ENCODE measurements at regions not wholly inside any gene's neighbourhood (a gene's known extent, or its start where the extent isn't known, plus 50 kb on each side); places are given as distances from the start of the nearest gene placed in this dataset.

GRCh38 chr21:36553406-36553805, 73.5 kb upstream of the CLDN14 start:
- no peak overlapping the region for H3K4me2 ChIP-seq (ENCODE audit: control insufficient read depth, extremely low read depth, insufficient read depth, low read depth, low read length)
- H2AFZ ChIP-seq (ENCODE audit: control insufficient read depth, low read length) = no peak overlapping the region
- H4K20me1 ChIP-seq (ENCODE audit: control insufficient read depth, extremely low read depth, insufficient read depth, low read length) = no peaks in the 10 kb centered on the region
- no peaks in the 10 kb centered on the region for H3K9me1 ChIP-seq (ENCODE audit: control insufficient read depth, extremely low read depth, insufficient read depth, low read length)
- no peak overlapping the region for H3K4me3 ChIP-seq (ENCODE audit: control insufficient read depth in 2 of 3, extremely low read depth in 1 of 3, insufficient read depth in 2 of 3, low read depth in 1 of 3, low read length in 3 of 3)
- H3K9ac ChIP-seq (ENCODE audit: control insufficient read depth, extremely low read depth, insufficient read depth, low read length) = no peak overlapping the region
- DNase-seq (ENCODE audit: low read depth, low spot score) (no peak), FAIRE-seq (no peak)
- H3K4me1 ChIP-seq (ENCODE audit: control insufficient read depth, extremely low read depth, insufficient read depth, low read length) = no peaks in the 10 kb centered on the region
- no peaks in the 10 kb centered on the region for H3K9me3 ChIP-seq (ENCODE audit: control insufficient read depth, low read depth, low read length)
- no peaks in the 10 kb centered on the region for H3K36me3 ChIP-seq (ENCODE audit: control insufficient read depth in 2 of 2, extremely low read depth in 1 of 2, insufficient read depth in 2 of 2, low read length in 2 of 2)
- peaks cover 26% of the 10 kb centered on the region for H3K27me3 ChIP-seq (ENCODE audit: control insufficient read depth, extremely low read depth, insufficient read depth, low read length)
- H3K79me2 ChIP-seq (ENCODE audit: control insufficient read depth, insufficient read depth, low read length) = no peaks in the 10 kb centered on the region
- dilution Hi-C loops (cut with MboI; ENCODE audit: extremely low pct_ligation_motif_present, low sequenced_read_pairs) = no loop called here
- H3K27ac ChIP-seq (ENCODE audit: control insufficient read depth, insufficient read depth, low read length) = no peak overlapping the region
- TF ChIP-seq CTCF (optimal IDR thresholded peaks at IDR 0.05 in 1 of 3, IDR thresholded peaks at IDR 0.05 in 1 of 3, conservative IDR thresholded peaks at IDR 0.05 in 1 of 3; ENCODE audit: extremely low read depth in 1 of 3, insufficient read depth in 2 of 3, low read length in 3 of 3) (no peak), EZH2 (IDR thresholded peaks at IDR 0.05; ENCODE audit: low read length) (no peak)

DNA sequence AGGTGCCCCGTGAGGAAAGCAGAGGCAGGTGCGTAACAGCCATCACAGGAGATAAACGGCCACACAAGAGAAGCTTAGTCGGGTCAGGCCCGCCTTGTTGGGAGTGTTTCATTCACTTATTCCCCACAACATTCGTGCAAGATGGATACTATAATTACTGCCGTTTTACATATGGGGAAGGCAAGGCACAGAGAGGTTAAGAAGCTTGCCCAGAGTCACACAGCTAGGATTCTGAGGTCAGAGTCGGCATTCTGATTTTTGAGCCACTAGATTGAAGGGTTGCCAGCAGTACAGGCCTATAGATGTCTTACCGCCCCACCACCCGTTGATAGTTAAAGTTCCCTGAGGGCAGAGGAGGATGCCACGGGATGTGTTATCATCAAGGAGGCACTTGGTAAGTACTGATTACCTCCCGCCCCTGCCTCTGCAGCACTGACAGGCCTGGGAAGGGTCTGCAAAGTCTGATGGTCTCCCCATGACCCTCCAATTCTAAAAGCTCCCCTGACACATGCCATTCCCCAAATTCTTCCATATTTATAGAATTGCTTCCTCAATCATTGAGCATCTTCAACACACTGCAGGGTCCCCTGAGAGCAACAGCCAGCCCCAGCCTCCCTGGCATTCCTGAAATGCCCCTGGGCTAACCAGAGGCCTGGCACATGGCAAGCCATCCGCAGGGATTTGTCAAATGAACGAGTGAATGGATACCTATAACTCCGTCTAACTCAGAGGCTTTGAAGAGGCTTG, 74.7 kb upstream of the CLDN14 start:
- no peaks in the 10 kb centered on the region for H3K9me3 ChIP-seq (ENCODE audit: control insufficient read depth, low read depth, low read length)
- no peaks in the 10 kb centered on the region for H3K4me1 ChIP-seq (ENCODE audit: control insufficient read depth, extremely low read depth, insufficient read depth, low read length)
- H2AFZ ChIP-seq (ENCODE audit: control insufficient read depth, low read length) = no peak overlapping the region
- no peak overlapping the region for H3K4me3 ChIP-seq (ENCODE audit: control insufficient read depth in 2 of 3, extremely low read depth in 1 of 3, insufficient read depth in 2 of 3, low read depth in 1 of 3, low read length in 3 of 3)
- dilution Hi-C loops (cut with MboI; ENCODE audit: extremely low pct_ligation_motif_present, low sequenced_read_pairs) = no loop called here
- no peaks in the 10 kb centered on the region for H3K79me2 ChIP-seq (ENCODE audit: control insufficient read depth, insufficient read depth, low read length)
- DNase-seq (ENCODE audit: low read depth, low spot score) = no peak
- no peak overlapping the region for H3K4me2 ChIP-seq (ENCODE audit: control insufficient read depth, extremely low read depth, insufficient read depth, low read depth, low read length)
- H3K9ac ChIP-seq (ENCODE audit: control insufficient read depth, extremely low read depth, insufficient read depth, low read length) = no peak overlapping the region
- H3K27me3 ChIP-seq (ENCODE audit: control insufficient read depth, extremely low read depth, insufficient read depth, low read length) = peaks cover 26% of the 10 kb centered on the region
- TF ChIP-seq CTCF (optimal IDR thresholded peaks at IDR 0.05 in 1 of 3, IDR thresholded peaks at IDR 0.05 in 1 of 3, conservative IDR thresholded peaks at IDR 0.05 in 1 of 3; ENCODE audit: extremely low read depth in 1 of 3, insufficient read depth in 2 of 3, low read length in 3 of 3) (no peak), EZH2 (IDR thresholded peaks at IDR 0.05; ENCODE audit: low read length) (no peak)
- H3K9me1 ChIP-seq (ENCODE audit: control insufficient read depth, extremely low read depth, insufficient read depth, low read length) = no peaks in the 10 kb centered on the region
- FAIRE-seq = no peak
- H3K36me3 ChIP-seq (ENCODE audit: control insufficient read depth in 2 of 2, extremely low read depth in 1 of 2, insufficient read depth in 2 of 2, low read length in 2 of 2) = no peaks in the 10 kb centered on the region
- no peak overlapping the region for H3K27ac ChIP-seq (ENCODE audit: control insufficient read depth, insufficient read depth, low read length)
- H4K20me1 ChIP-seq (ENCODE audit: control insufficient read depth, extremely low read depth, insufficient read depth, low read length) = no peaks in the 10 kb centered on the region

All from keratinocyte (primary cell).